ENCODE measurements at regions not wholly inside any gene's neighbourhood (a gene's known extent, or its start where the extent isn't known, plus 50 kb on each side); places are given as distances from the start of the nearest gene placed in this dataset.
A peak's percentile ranks its signal among the peaks of the same experiment; 100 is the strongest.
"Not testable (repeated sequence)": the region's sequence is repeated elsewhere in the genome, so short reads cannot be mapped to it uniquely, and the experiment has no call there.

- Histone ChIP-seq H3K36me3 (ENCODE audit: control insufficient read depth, insufficient read depth, low read length) (no peaks in the 10 kb centered on the region), H3K9me3 (ENCODE audit: control insufficient read depth, insufficient read depth, low read length) (no peaks in the 10 kb centered on the region; the same call in 1 of the 2 replicates), H3K27ac (ENCODE audit: low read length) (no peak overlapping the region), H3K27me3 (ENCODE audit: control insufficient read depth, insufficient read depth, low read length) (no peaks in the 10 kb centered on the region), H3K4me1 (ENCODE audit: control insufficient read depth, insufficient read depth, low read length) (no peaks in the 10 kb centered on the region), H3K4me3 (ENCODE audit: low read length) (no peak overlapping the region)
- no peak for DNase-seq (ENCODE audit: low read depth, low spot score)
- WGBS (ENCODE audit: insufficient coverage, insufficient read length) = no CpG with 5 or more reads among the region's 1 CpG
Measured at GRCh38 chr16:9014389-9014788, 50.7 kb upstream of the USP7 start.

- no CpG with 5 or more reads among the region's 10 CpGs for WGBS (ENCODE audit: insufficient coverage, insufficient read length)
- Histone ChIP-seq H3K27ac (ENCODE audit: low read length) (no peak overlapping the region), H3K9me3 (ENCODE audit: control insufficient read depth, insufficient read depth, low read length) (no peaks in the 10 kb centered on the region; the same call in 1 of the 2 replicates), H3K36me3 (ENCODE audit: control insufficient read depth, insufficient read depth, low read length) (no peaks in the 10 kb centered on the region), H3K4me1 (ENCODE audit: control insufficient read depth, insufficient read depth, low read length) (no peaks in the 10 kb centered on the region), H3K27me3 (ENCODE audit: control insufficient read depth, insufficient read depth, low read length) (no peaks in the 10 kb centered on the region), H3K4me3 (ENCODE audit: low read length) (no peak overlapping the region)
- no peak for DNase-seq (ENCODE audit: low read depth, low spot score)
Measured at GRCh38 chr16:9015489-9015888, 51.8 kb upstream of the USP7 start.

- not testable (repeated sequence) for H3K9me3 ChIP-seq (ENCODE audit: control insufficient read depth, insufficient read depth, low read length); H3K4me3 ChIP-seq (ENCODE audit: low read length); DNase-seq (ENCODE audit: low read depth, low spot score); H3K27me3 ChIP-seq (ENCODE audit: control insufficient read depth, insufficient read depth, low read length); H3K36me3 ChIP-seq (ENCODE audit: control insufficient read depth, insufficient read depth, low read length); H3K4me1 ChIP-seq (ENCODE audit: control insufficient read depth, insufficient read depth, low read length); H3K27ac ChIP-seq (ENCODE audit: low read length)
- no CpG with 5 or more reads among the region's 1 CpG for WGBS (ENCODE audit: insufficient coverage, insufficient read length)
Measured at GRCh38 chr16:9016005-9016404, 52.3 kb upstream of the USP7 start.

DNA sequence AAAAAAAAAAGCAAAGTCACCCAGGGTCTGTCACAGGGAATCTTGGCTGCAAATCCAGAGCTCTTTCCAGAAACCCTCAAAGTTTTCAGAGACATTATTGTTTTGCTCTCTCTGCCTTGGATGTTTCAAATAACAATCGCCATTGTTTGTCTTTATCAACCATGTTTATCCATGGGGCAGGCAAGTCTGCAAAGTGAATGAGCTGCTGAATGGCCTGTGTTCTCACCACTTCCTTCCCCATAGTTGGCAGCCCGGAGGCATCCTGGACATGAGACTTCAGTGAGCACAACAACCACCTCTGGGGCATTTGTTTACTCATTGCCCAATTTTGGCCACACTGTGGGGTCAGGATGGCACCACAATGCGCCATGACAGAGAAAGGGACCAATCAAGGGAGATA is 53.1 kb upstream of the USP7 start:
- H3K27me3 ChIP-seq (ENCODE audit: control insufficient read depth, insufficient read depth, low read length) = no peaks in the 10 kb centered on the region
- WGBS (ENCODE audit: insufficient coverage, insufficient read length) = no CpG with 5 or more reads among the region's 3 CpGs
- no peaks in the 10 kb centered on the region; the same call in 1 of the 2 replicates for H3K9me3 ChIP-seq (ENCODE audit: control insufficient read depth, insufficient read depth, low read length)
- no peak overlapping the region for H3K27ac ChIP-seq (ENCODE audit: low read length)
- no peak overlapping the region for H3K4me3 ChIP-seq (ENCODE audit: low read length)
- DNase-seq (ENCODE audit: low read depth, low spot score) = no peak
- H3K4me1 ChIP-seq (ENCODE audit: control insufficient read depth, insufficient read depth, low read length) = no peaks in the 10 kb centered on the region
- no peaks in the 10 kb centered on the region for H3K36me3 ChIP-seq (ENCODE audit: control insufficient read depth, insufficient read depth, low read length)

DNA sequence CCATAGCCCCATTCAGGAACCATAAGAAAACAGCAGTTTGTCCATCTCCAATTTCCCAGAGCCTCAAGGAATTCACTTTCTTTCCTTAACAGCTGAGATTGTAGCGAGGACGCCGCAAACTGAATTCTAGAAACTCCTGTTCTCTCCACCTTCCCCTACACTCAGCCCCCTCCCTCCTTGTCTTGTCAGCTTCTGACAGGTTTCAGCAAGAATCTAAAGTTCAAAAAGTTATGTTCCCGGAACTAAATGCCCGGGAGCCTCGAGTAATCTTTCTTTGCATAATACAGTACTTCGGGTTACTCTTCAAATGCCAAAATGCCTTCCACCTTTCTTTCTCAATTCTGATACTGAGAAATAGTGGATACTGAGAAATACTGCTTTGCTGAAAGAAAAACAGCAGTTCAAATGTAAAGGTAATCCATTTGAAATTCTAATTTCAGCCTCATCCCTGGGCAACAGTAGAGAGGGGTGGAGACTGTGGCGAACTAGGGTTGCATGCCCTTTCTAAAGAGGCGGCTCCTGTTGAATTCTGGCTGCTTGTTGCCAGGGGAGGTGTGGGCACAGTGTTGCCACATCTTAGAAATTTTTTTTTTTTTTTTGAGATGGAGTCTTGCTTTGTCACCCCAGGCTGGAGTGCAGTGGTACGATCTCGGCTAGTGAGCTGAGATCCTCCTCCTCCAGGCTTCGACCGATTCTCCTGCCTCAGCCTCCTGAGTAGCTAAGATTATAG is 63.5 kb upstream of the USP7 start:
- DNase-seq (ENCODE audit: low read depth, low spot score) = no peak
- no peak overlapping the region for H3K4me3 ChIP-seq (ENCODE audit: low read length)
- WGBS (ENCODE audit: insufficient coverage, insufficient read length) = no CpG with 5 or more reads among the region's 13 CpGs
- no peaks in the 10 kb centered on the region for H3K4me1 ChIP-seq (ENCODE audit: control insufficient read depth, insufficient read depth, low read length)
- H3K27me3 ChIP-seq (ENCODE audit: control insufficient read depth, insufficient read depth, low read length) = no peaks in the 10 kb centered on the region
- no peaks in the 10 kb centered on the region for H3K36me3 ChIP-seq (ENCODE audit: control insufficient read depth, insufficient read depth, low read length)
- H3K27ac ChIP-seq (ENCODE audit: low read length) = no peak overlapping the region
- no peaks in the 10 kb centered on the region for H3K9me3 ChIP-seq (ENCODE audit: control insufficient read depth, insufficient read depth, low read length)

GRCh38 chr16:9028491-9028890 is 63.0 kb upstream of the HAPSTR1 start:
- H3K4me1 ChIP-seq (ENCODE audit: control insufficient read depth, insufficient read depth, low read length); H3K4me3 ChIP-seq (ENCODE audit: low read length); H3K36me3 ChIP-seq (ENCODE audit: control insufficient read depth, insufficient read depth, low read length); H3K27ac ChIP-seq (ENCODE audit: low read length); H3K27me3 ChIP-seq (ENCODE audit: control insufficient read depth, insufficient read depth, low read length); H3K9me3 ChIP-seq (ENCODE audit: control insufficient read depth, insufficient read depth, low read length); DNase-seq (ENCODE audit: low read depth, low spot score): not testable (repeated sequence)
- no CpG with 5 or more reads among the region's 21 CpGs for WGBS (ENCODE audit: insufficient coverage, insufficient read length)

- H3K4me1 ChIP-seq (ENCODE audit: control insufficient read depth, insufficient read depth, low read length) = no peaks in the 10 kb centered on the region
- no CpG with 5 or more reads among the region's 3 CpGs for WGBS (ENCODE audit: insufficient coverage, insufficient read length)
- no peaks in the 10 kb centered on the region for H3K36me3 ChIP-seq (ENCODE audit: control insufficient read depth, insufficient read depth, low read length)
- no peak for DNase-seq (ENCODE audit: low read depth, low spot score)
- H3K9me3 ChIP-seq (ENCODE audit: control insufficient read depth, insufficient read depth, low read length) = no peaks in the 10 kb centered on the region
- no peaks in the 10 kb centered on the region for H3K27me3 ChIP-seq (ENCODE audit: control insufficient read depth, insufficient read depth, low read length)
- no peak overlapping the region for H3K4me3 ChIP-seq (ENCODE audit: low read length)
- no peak overlapping the region for H3K27ac ChIP-seq (ENCODE audit: low read length)
Measured at GRCh38 chr16:9031107-9031506, 60.3 kb upstream of the HAPSTR1 start.

GRCh38 chr16:9033125-9033830 is 58.2 kb upstream of the HAPSTR1 start:
- Histone ChIP-seq H3K27ac (ENCODE audit: low read length) (no peak overlapping the region), H3K36me3 (ENCODE audit: control insufficient read depth, insufficient read depth, low read length) (no peaks in the 10 kb centered on the region), H3K4me3 (ENCODE audit: low read length) (no peak overlapping the region), H3K9me3 (ENCODE audit: control insufficient read depth, insufficient read depth, low read length) (no peaks in the 10 kb centered on the region), H3K27me3 (ENCODE audit: control insufficient read depth, insufficient read depth, low read length) (no peaks in the 10 kb centered on the region), H3K4me1 (ENCODE audit: control insufficient read depth, insufficient read depth, low read length) (no peaks in the 10 kb centered on the region)
- peak; percentile 84 for DNase-seq (ENCODE audit: low read depth, low spot score)
- no CpG with 5 or more reads among the region's 11 CpGs for WGBS (ENCODE audit: insufficient coverage, insufficient read length)

- H3K27me3 ChIP-seq (ENCODE audit: control insufficient read depth, insufficient read depth, low read length) = no peaks in the 10 kb centered on the region
- H3K4me1 ChIP-seq (ENCODE audit: control insufficient read depth, insufficient read depth, low read length) = no peaks in the 10 kb centered on the region
- WGBS (ENCODE audit: insufficient coverage, insufficient read length) = no CpG with 5 or more reads among the region's 8 CpGs
- no peak overlapping the region for H3K27ac ChIP-seq (ENCODE audit: low read length)
- H3K9me3 ChIP-seq (ENCODE audit: control insufficient read depth, insufficient read depth, low read length) = no peaks in the 10 kb centered on the region
- no peaks in the 10 kb centered on the region for H3K36me3 ChIP-seq (ENCODE audit: control insufficient read depth, insufficient read depth, low read length)
- no peak for DNase-seq (ENCODE audit: low read depth, low spot score)
- H3K4me3 ChIP-seq (ENCODE audit: low read length) = no peak overlapping the region
Measured at GRCh38 chr16:9034056-9034455, 57.4 kb upstream of the HAPSTR1 start.

DNA sequence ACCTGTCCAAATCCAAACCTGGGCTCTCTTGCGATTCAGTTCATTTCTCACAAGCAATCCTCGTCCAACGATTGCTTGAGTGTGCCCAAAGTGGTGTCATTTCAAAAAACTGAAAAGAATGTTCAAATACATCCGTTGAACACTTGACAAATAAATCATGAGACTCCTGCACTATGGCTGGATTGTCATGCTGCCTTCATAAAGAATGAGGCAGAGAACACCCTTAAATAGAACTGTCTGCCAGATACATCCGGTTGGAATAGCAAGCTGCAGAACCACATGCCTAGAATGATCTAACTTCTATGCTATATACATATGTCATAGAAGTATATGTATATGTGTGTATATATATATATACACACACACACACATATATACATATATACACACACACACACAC is 55.4 kb upstream of the HAPSTR1 start:
- Histone ChIP-seq H3K4me1 (ENCODE audit: control insufficient read depth, insufficient read depth, low read length) (no peaks in the 10 kb centered on the region), H3K9me3 (ENCODE audit: control insufficient read depth, insufficient read depth, low read length) (no peaks in the 10 kb centered on the region)
- no CpG with 5 or more reads among the region's 5 CpGs for WGBS (ENCODE audit: insufficient coverage, insufficient read length)

GRCh38 chr16:9039210-9039609 is 52.2 kb upstream of the HAPSTR1 start:
- H3K9me3 ChIP-seq (ENCODE audit: control insufficient read depth, insufficient read depth, low read length) = no peaks in the 10 kb centered on the region
- H3K27ac ChIP-seq (ENCODE audit: low read length) = no peak overlapping the region
- no peak overlapping the region for H3K4me3 ChIP-seq (ENCODE audit: low read length)
- H3K36me3 ChIP-seq (ENCODE audit: control insufficient read depth, insufficient read depth, low read length) = no peaks in the 10 kb centered on the region
- WGBS (ENCODE audit: insufficient coverage, insufficient read length) = no CpG with 5 or more reads among the region's 4 CpGs
- no peak for DNase-seq (ENCODE audit: low read depth, low spot score)
- H3K4me1 ChIP-seq (ENCODE audit: control insufficient read depth, insufficient read depth, low read length) = no peaks in the 10 kb centered on the region
- no peaks in the 10 kb centered on the region for H3K27me3 ChIP-seq (ENCODE audit: control insufficient read depth, insufficient read depth, low read length)

More for the DNA sequence above, 55.4 kb upstream of the HAPSTR1 start:
- no peak for DNase-seq (ENCODE audit: low read depth, low spot score)
- H3K27ac ChIP-seq (ENCODE audit: low read length) = no peak overlapping the region
- no peak overlapping the region for H3K4me3 ChIP-seq (ENCODE audit: low read length)
- H3K36me3 ChIP-seq (ENCODE audit: control insufficient read depth, insufficient read depth, low read length) = no peaks in the 10 kb centered on the region
- H3K27me3 ChIP-seq (ENCODE audit: control insufficient read depth, insufficient read depth, low read length) = no peaks in the 10 kb centered on the region

Data from iPS DF 6.9 (cell line).